GM23248 (cell line): ENCODE measurements at regions not wholly inside any gene's neighbourhood (a gene's known extent, or its start where the extent isn't known, plus 50 kb on each side); places are given as distances from the start of the nearest gene placed in this dataset.

Experiments used
- EZH2 ChIP-seq: fragments of 200-600 bp; sonication (generic); IDR thresholded peaks from 2 replicates; pipeline ENCODE4 v1.6.1; 2018; ENCODE audit warnings: antibody characterized with exemption, mild to moderate bottlenecking; ENCODE audit not compliant: insufficient read depth, poor library complexity, severe bottlenecking
- EZH2phosphoT487 ChIP-seq: fragments of 200-600 bp; sonication (generic); IDR thresholded peaks from 2 replicates; pipeline ENCODE4 v1.6.1; 2018; ENCODE audit warnings: antibody characterized with exemption, moderate library complexity, mild to moderate bottlenecking, low read depth; ENCODE audit not compliant: insufficient read depth

DNA sequence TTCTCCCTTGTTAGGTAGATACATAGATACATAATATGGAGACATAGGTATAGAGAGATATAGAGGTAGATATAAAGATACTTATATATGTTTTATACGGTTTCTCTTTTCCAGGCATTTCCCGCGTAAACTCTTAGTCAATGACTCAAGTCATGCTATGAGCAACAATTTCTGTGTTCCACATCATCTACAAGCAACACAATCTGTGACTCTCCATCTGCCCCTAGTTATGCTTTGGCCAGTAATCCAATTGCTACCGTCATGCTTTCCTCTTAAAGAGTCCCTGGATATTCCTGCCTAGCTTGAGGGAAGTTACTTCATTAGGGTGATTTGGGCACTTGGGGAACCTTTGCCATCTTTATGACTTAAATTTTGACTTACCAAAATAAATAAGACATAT is 129.0 kb upstream of the ADAMTS16 start:
- TF ChIP-seq EZH2: no peak
- TF ChIP-seq EZH2phosphoT487: no peak
